ENCODE measurements at regions not wholly inside any gene's neighbourhood (a gene's known extent, or its start where the extent isn't known, plus 50 kb on each side); places are given as distances from the start of the nearest gene placed in this dataset.

DNA sequence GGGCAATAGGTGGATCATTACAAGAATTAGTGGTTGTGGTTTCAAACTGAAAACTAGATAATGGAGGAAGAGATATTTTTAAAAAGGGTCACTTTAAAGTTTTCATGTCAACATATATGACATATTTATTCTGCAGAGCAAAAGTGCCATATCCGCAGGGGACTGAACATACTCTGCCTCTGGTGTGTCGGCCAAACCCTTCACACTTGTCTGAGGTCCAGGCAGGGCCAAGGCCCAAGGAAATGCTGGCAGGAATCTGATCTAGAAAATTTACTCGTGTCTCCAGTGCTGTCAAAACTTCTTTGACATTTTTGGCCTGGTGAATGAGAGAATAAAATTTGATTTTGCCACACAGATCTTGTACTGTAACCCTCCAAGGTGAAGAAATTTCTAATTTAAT lies 562.3 kb downstream of the CCSER2 start:
- 65 to 73% methylated on average over 3 of the region's 3 CpGs for WGBS, 2 donors
- intact Hi-C loops (cut with DNase I): no loop called here
- Histone ChIP-seq H3K36me3 (no peaks in the 10 kb centered on the region), H3K4me1 (no peaks in the 10 kb centered on the region), H3K27ac (no peak overlapping the region), H3K27me3 (no peaks in the 10 kb centered on the region), H3K9me3 (no peaks in the 10 kb centered on the region), H3K4me3 (no peak overlapping the region)
- DNase-seq (no peak), ATAC-seq (no peak), FAIRE-seq (no peak)
- TF ChIP-seq, protein P1, sequence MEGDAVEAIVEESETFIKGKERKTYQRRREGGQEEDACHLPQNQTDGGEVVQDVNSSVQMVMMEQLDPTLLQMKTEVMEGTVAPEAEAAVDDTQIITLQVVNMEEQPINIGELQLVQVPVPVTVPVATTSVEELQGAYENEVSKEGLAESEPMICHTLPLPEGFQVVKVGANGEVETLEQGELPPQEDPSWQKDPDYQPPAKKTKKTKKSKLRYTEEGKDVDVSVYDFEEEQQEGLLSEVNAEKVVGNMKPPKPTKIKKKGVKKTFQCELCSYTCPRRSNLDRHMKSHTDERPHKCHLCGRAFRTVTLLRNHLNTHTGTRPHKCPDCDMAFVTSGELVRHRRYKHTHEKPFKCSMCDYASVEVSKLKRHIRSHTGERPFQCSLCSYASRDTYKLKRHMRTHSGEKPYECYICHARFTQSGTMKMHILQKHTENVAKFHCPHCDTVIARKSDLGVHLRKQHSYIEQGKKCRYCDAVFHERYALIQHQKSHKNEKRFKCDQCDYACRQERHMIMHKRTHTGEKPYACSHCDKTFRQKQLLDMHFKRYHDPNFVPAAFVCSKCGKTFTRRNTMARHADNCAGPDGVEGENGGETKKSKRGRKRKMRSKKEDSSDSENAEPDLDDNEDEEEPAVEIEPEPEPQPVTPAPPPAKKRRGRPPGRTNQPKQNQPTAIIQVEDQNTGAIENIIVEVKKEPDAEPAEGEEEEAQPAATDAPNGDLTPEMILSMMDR (IDR thresholded peaks at IDR 0.05): no peak

DNA sequence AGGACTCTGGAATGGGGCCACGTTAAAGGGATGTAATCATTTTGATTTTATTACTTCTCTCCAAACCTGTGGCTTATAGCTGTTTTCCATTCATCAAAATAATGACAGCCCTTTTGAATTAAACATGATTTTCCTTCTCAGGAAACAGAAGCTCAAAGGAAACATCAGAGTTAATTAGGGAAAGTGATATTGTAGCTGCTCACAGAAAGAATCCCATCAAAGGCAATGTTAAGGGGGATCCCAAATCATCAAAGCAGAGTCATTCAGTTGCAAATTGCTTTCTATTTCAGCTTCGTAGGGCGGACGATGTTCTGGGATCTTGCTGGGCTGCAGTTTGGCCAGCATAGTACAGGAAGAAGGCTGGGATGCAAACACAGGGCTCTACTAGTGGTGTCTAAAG lies 563.2 kb downstream of the CCSER2 start:
- no peak overlapping the region for H3K4me3 ChIP-seq
- FAIRE-seq (no peak), ATAC-seq (no peak), DNase-seq (no peak)
- H3K27ac ChIP-seq: no peak overlapping the region
- no peaks in the 10 kb centered on the region for H3K27me3 ChIP-seq
- no peaks in the 10 kb centered on the region for H3K4me1 ChIP-seq
- intact Hi-C loops (cut with DNase I): no loop called here
- H3K36me3 ChIP-seq: no peaks in the 10 kb centered on the region
- no peaks in the 10 kb centered on the region for H3K9me3 ChIP-seq
- 61 to 67% methylated on average over 4 of the region's 4 CpGs for WGBS, 2 donors
- TF ChIP-seq, protein P1 (IDR thresholded peaks at IDR 0.05): no peak

DNA sequence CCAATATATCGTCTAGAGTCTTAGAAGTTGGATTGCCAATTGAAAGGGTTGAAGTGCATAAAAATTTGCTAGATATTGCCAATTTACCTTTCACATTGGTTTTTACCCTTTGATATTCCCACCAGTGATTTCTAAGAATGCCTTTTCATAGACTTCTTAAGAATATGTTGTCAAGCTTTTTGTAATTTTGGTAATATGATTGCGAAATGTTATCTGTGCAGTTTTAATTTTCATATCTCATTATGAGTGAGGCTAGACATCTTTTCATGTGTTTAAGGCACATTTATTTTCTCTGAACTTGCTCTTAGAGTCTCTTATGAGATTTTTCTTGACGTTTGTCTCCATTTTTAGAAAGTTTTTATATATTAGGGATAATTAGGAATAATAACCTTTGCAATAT lies 567.2 kb downstream of the CCSER2 start:
- no peak for DNase-seq
- H3K36me3 ChIP-seq: no peaks in the 10 kb centered on the region
- intact Hi-C loops (cut with DNase I): no loop called here
- no peak overlapping the region for H3K4me3 ChIP-seq
- H3K9me3 ChIP-seq: no peaks in the 10 kb centered on the region
- no peaks in the 10 kb centered on the region for H3K27me3 ChIP-seq
- TF ChIP-seq, protein P1 (IDR thresholded peaks at IDR 0.05): no peak
- 53 to 62% methylated on average over 3 of the region's 3 CpGs for whole genome bisulfite sequencing, 2 donors
- no peaks in the 10 kb centered on the region for H3K4me1 ChIP-seq
- ATAC-seq: no peak
- no peak overlapping the region for H3K27ac ChIP-seq
- FAIRE-seq: no peak

DNA sequence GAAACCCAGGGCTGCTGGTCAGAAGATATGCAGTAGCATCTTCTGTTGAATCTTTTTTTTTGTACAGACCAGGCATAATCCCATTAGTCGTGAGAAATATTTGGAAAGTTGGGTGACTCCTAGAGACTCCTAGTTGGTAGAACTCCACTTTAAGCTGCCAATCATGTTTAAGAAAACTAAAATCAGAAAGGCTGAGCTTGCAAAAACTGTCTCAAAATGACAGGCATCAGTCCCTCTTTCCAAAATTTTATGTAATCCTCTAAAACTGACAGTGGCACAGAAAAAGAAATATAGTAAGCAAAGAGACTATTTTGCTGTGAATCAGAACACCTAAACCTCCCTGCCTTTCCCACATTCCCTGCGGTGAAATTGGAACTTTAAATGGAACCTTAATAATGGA lies 568.5 kb downstream of the CCSER2 start:
- Histone ChIP-seq H3K36me3 (no peaks in the 10 kb centered on the region), H3K9me3 (no peaks in the 10 kb centered on the region), H3K4me1 (no peaks in the 10 kb centered on the region), H3K27ac (no peak overlapping the region), H3K27me3 (no peaks in the 10 kb centered on the region), H3K4me3 (no peak overlapping the region)
- DNase-seq (no peak), ATAC-seq (no peak), FAIRE-seq (no peak)
- 35 to 43% methylated on average over 2 of the region's 2 CpGs for WGBS, 2 donors
- TF ChIP-seq, protein P1 (IDR thresholded peaks at IDR 0.05): no peak
- intact Hi-C loops (cut with DNase I): no loop called here

DNA sequence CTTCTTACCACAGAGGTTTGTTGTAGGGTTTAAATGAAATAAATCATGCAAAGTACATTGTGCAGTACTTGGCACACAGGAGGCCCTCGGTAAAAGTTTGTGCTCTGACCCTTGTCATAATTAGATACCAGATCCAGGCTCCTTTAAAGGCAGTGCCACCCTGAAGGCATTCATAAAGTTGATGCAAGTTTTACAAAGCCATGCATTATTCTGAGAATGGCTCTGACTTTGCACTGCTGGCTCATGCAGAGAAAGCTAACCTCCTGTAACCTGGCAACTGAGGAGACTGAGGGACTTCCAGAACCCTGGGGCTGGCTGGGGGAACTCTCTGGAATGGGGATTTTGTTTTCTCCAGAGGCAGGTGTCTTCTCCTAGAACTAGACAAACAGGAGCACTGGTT lies 570.9 kb downstream of the CCSER2 start:
- Histone ChIP-seq H3K4me1 (no peaks in the 10 kb centered on the region), H3K27me3 (no peaks in the 10 kb centered on the region), H3K4me3 (no peak overlapping the region), H3K27ac (no peak overlapping the region), H3K9me3 (no peaks in the 10 kb centered on the region), H3K36me3 (no peaks in the 10 kb centered on the region)
- no peak for ATAC-seq
- DNase-seq: no peak
- TF ChIP-seq, protein P1 (IDR thresholded peaks at IDR 0.05): no peak
- intact Hi-C loops (cut with DNase I): no loop called here
- no peak for FAIRE-seq
- 57 to 61% methylated on average over 1 of the region's 1 CpG for WGBS, 2 donors
